ENCODE measurements at regions not wholly inside any gene's neighbourhood (a gene's known extent, or its start where the extent isn't known, plus 50 kb on each side); places are given as distances from the start of the nearest gene placed in this dataset.

GRCh38 chr4:14025111-14025510, 397.6 kb upstream of the BOD1L1 start:
- ATAC-seq (ENCODE audit: low FRiP score in 2 of 2): no peak
- H3K4me3 ChIP-seq: no peak overlapping the region
- H3K9me3 ChIP-seq: no peaks in the 10 kb centered on the region
- no peaks in the 10 kb centered on the region for H3K27me3 ChIP-seq
- 69 to 70% methylated on average over 5 of the region's 5 CpGs for WGBS, 2 donors
- H3K36me3 ChIP-seq: no peaks in the 10 kb centered on the region
- H3K27ac ChIP-seq: no peak overlapping the region
- no peak for DNase-seq
- TF ChIP-seq, protein P1, sequence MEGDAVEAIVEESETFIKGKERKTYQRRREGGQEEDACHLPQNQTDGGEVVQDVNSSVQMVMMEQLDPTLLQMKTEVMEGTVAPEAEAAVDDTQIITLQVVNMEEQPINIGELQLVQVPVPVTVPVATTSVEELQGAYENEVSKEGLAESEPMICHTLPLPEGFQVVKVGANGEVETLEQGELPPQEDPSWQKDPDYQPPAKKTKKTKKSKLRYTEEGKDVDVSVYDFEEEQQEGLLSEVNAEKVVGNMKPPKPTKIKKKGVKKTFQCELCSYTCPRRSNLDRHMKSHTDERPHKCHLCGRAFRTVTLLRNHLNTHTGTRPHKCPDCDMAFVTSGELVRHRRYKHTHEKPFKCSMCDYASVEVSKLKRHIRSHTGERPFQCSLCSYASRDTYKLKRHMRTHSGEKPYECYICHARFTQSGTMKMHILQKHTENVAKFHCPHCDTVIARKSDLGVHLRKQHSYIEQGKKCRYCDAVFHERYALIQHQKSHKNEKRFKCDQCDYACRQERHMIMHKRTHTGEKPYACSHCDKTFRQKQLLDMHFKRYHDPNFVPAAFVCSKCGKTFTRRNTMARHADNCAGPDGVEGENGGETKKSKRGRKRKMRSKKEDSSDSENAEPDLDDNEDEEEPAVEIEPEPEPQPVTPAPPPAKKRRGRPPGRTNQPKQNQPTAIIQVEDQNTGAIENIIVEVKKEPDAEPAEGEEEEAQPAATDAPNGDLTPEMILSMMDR (IDR thresholded peaks at IDR 0.05): no peak
- no peak for TF ChIP-seq POLR2A (IDR thresholded peaks at IDR 0.05)
- no peak for TF ChIP-seq POLR2AphosphoS5 (IDR thresholded peaks at IDR 0.05)
- H3K4me1 ChIP-seq: no peaks in the 10 kb centered on the region

- H3K9me3 ChIP-seq: no peaks in the 10 kb centered on the region
- no peaks in the 10 kb centered on the region for H3K27me3 ChIP-seq
- TF ChIP-seq EP300 (IDR thresholded peaks at IDR 0.05) (no peak), POLR2A (IDR thresholded peaks at IDR 0.05) (no peak), POLR2AphosphoS5 (IDR thresholded peaks at IDR 0.05) (no peak)
- TF ChIP-seq, protein P1 (IDR thresholded peaks at IDR 0.05): no peak
- 94 to 95% methylated on average over 5 of the region's 5 CpGs for WGBS, 2 donors
- no peak overlapping the region for H3K27ac ChIP-seq
- DNase-seq: no peak
- no peak for ATAC-seq (ENCODE audit: low FRiP score in 2 of 2)
- H3K4me3 ChIP-seq: no peak overlapping the region
- H3K4me1 ChIP-seq: no peaks in the 10 kb centered on the region
- no peaks in the 10 kb centered on the region for H3K36me3 ChIP-seq
Observed at GRCh38 chr4:14025891-14026290, 398.4 kb upstream of the BOD1L1 start.

GRCh38 chr4:14028862-14029261, 401.3 kb upstream of the BOD1L1 start:
- WGBS, 2 donors: 45 to 72% methylated on average over 11 of the region's 11 CpGs
- TF ChIP-seq, protein P1 (IDR thresholded peaks at IDR 0.05): no peak
- TF ChIP-seq EP300 (IDR thresholded peaks at IDR 0.05) (no peak), POLR2A (IDR thresholded peaks at IDR 0.05) (no peak), POLR2AphosphoS5 (IDR thresholded peaks at IDR 0.05) (no peak)
- no peaks in the 10 kb centered on the region for H3K36me3 ChIP-seq
- no peaks in the 10 kb centered on the region for H3K4me1 ChIP-seq
- no peaks in the 10 kb centered on the region for H3K9me3 ChIP-seq
- H3K27me3 ChIP-seq: no peaks in the 10 kb centered on the region
- H3K4me3 ChIP-seq: no peak overlapping the region
- ATAC-seq (ENCODE audit: low FRiP score in 2 of 2) (no peak), DNase-seq (no peak)
- no peak overlapping the region for H3K27ac ChIP-seq

DNA sequence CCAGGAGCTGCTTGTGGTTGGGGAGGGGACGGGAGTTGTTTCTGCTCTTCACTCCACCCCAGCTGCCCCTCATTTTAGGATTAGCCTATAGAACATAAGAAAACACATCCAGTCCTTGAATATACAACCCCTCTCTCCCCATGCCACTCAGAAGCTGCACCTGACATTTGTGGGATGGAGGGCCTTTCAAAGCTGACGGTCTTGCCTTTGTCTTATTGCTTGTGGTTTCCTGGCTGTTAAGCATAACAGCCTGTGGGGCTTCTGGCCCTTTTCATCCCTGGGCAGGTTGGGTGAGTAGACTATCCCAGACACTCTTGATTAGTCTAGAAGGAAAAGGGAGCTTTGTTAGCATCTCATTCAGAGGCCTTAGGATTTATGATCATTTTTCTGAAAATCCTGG, 407.6 kb upstream of the BOD1L1 start:
- WGBS, 2 donors: 55 to 74% methylated on average over 2 of the region's 2 CpGs
- H3K36me3 ChIP-seq: no peaks in the 10 kb centered on the region
- ATAC-seq (ENCODE audit: low FRiP score in 2 of 2) (no peak), DNase-seq (no peak)
- no peaks in the 10 kb centered on the region for H3K27me3 ChIP-seq
- no peak overlapping the region for H3K27ac ChIP-seq
- H3K4me3 ChIP-seq: no peak overlapping the region
- TF ChIP-seq POLR2A (IDR thresholded peaks at IDR 0.05): no peak
- H3K9me3 ChIP-seq: no peaks in the 10 kb centered on the region
- H3K4me1 ChIP-seq: no peaks in the 10 kb centered on the region

DNA sequence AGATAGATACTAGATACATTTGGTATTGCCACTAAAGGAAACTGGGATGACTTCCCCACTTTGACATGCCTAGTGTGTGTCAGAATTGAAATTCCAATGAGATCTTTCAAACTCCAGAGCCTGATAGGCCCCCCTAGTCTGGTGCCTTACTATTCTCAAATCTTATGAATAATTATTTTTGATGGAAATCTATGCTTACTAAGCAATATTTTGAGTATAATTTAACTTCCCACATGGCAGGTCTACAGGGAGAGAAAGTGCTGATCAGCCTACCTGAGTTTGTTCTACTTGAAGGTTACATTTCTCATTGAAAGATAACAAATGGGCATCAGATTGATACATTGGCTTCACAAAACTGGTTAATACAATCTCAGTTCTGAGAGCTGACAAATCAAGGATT, 415.7 kb upstream of the BOD1L1 start:
- no peaks in the 10 kb centered on the region for H3K36me3 ChIP-seq
- H3K27me3 ChIP-seq: no peaks in the 10 kb centered on the region
- H3K9me3 ChIP-seq: no peaks in the 10 kb centered on the region
- no peak for ATAC-seq (ENCODE audit: low FRiP score in 2 of 2)
- H3K27ac ChIP-seq: no peak overlapping the region
- H3K4me3 ChIP-seq: no peak overlapping the region
- TF ChIP-seq POLR2A (IDR thresholded peaks at IDR 0.05): no peak
- TF ChIP-seq EP300 (IDR thresholded peaks at IDR 0.05): no peak
- TF ChIP-seq, protein P1 (IDR thresholded peaks at IDR 0.05): no peak
- TF ChIP-seq POLR2AphosphoS5 (IDR thresholded peaks at IDR 0.05): no peak
- no peaks in the 10 kb centered on the region for H3K4me1 ChIP-seq
- no peak for DNase-seq
